GM12878 (cell line): ENCODE measurements at regions not wholly inside any gene's neighbourhood (a gene's known extent, or its start where the extent isn't known, plus 50 kb on each side); places are given as distances from the start of the nearest gene placed in this dataset.

Source experiments
- ATAC-seq: fragments of 200-7000 bp; cut with Tn5 transposase; 3 replicates; pipeline ENCODE4 v1.9.1; 2020; ENCODE audit warnings: mild to moderate bottlenecking, moderate library complexity
- BruUV-seq: library from RNA; stranded (reverse); fragments of 400-500 nt; replicated peaks from 2 replicates; lab custom pipeline; 2021; lab: Mats Ljungman, UMichigan
- CTCF ChIA-PET: fragments of 300-600 bp; sonication (Branson Sonifier 250); formaldehyde crosslinking; extraction: SDS; loops from one replicate; lab custom pipeline; 2021; ENCODE audit warnings: inconsistent platforms; lab: Yijun Ruan, JAX
- POLR2A ChIA-PET: fragments of 350-600 bp; formaldehyde crosslinking; extraction: SDS; loops from one replicate; lab custom pipeline; 2021; ENCODE audit warnings: inconsistent platforms; lab: Charles Lee
- RAD21 ChIA-PET: fragments of 300-600 bp; sonication (Branson Sonifier 250); formaldehyde crosslinking; loops from one replicate; lab custom pipeline; 2023; ENCODE audit warnings: antibody characterized with exemption; ENCODE audit not compliant: unreplicated experiment; lab: Charles Lee
- SMC1A ChIA-PET: fragments of 300-600 bp; sonication (Branson Sonifier 250); formaldehyde crosslinking; loops from one replicate; lab custom pipeline; 2023; ENCODE audit not compliant: unreplicated experiment, uncharacterized antibody; lab: Charles Lee
- DNase-seq: peaks from one replicate; pipeline ENCODE4 v3.0.0-alpha.2; 2011; ENCODE audit warnings: low read depth, low spot score
- FAIRE-seq: peaks from 3 replicates; lab custom pipeline; 2011; peaks lifted over from hg19 to GRCh38; lab: Jason Lieb, UNC
- H2AFZ ChIP-seq: 2 replicates; pipeline ENCODE4 v1.6.0; 2011; ENCODE audit warnings: low read depth, low read length, control low read depth; ENCODE audit not compliant: control insufficient read depth
- H3K27ac ChIP-seq: 2 replicates; pipeline ENCODE4 v1.5.1; 2011; ENCODE audit warnings: control low read depth; ENCODE audit not compliant: control insufficient read depth, insufficient read depth
- H3K27me3 ChIP-seq, 2 experiments: replicated peaks in 1 of 2; 2 replicates each; pipeline versions ENCODE4 v1.6.0 to v1.6.1; 2011; ENCODE audit warnings: low read length in 1 of 2; ENCODE audit not compliant: control insufficient read depth in 2 of 2, insufficient read depth in 2 of 2
- H3K36me3 ChIP-seq, 2 experiments: 2 replicates each; pipeline ENCODE4 v1.5.1; 2011; ENCODE audit warnings: low read length in 1 of 2; ENCODE audit not compliant: control insufficient read depth in 2 of 2, insufficient read depth in 2 of 2
- H3K4me1 ChIP-seq: 2 replicates; pipeline ENCODE4 v1.6.1; 2011; ENCODE audit warnings: mild to moderate bottlenecking, low read length, moderate library complexity, mixed read lengths; ENCODE audit not compliant: control insufficient read depth, insufficient read depth
- H3K4me2 ChIP-seq: 2 replicates; pipeline ENCODE4 v1.6.0; 2011; ENCODE audit warnings: control low read depth; ENCODE audit not compliant: control insufficient read depth, insufficient read depth
- H3K4me3 ChIP-seq: fragments of 200-600 bp; sonication (generic); 2 replicates; pipeline ENCODE4 v1.5.1; 2016
- H3K79me2 ChIP-seq: 2 replicates; pipeline ENCODE4 v1.6.0; 2011; ENCODE audit warnings: low read length; ENCODE audit not compliant: control insufficient read depth, insufficient read depth
- H3K9ac ChIP-seq: 2 replicates; pipeline ENCODE4 v1.8.0; 2011; ENCODE audit warnings: low read length, control low read depth, mixed read lengths; ENCODE audit not compliant: control insufficient read depth, insufficient read depth
- H3K9me3 ChIP-seq: replicated peaks from 3 replicates; pipeline ENCODE4 v1.5.1; 2011; ENCODE audit warnings: mild to moderate bottlenecking, low read length; ENCODE audit not compliant: control insufficient read depth, insufficient read depth
- H4K20me1 ChIP-seq: 2 replicates; pipeline ENCODE4 v1.6.0; 2011; ENCODE audit not compliant: control insufficient read depth, insufficient read depth
- BCL11A ChIP-seq: IDR thresholded peaks from 2 replicates; pipeline ENCODE4 v1.6.1; 2011; ENCODE audit warnings: low read depth, low read length
- CEBPZ ChIP-seq: fragments of 150-350 bp; IDR thresholded peaks from 2 replicates; pipeline ENCODE4 v1.6.1; 2016; ENCODE audit warnings: low read depth, low read length
- CREB1 ChIP-seq: IDR thresholded peaks from 2 replicates; pipeline ENCODE4 v1.6.1; 2012; ENCODE audit warnings: low read depth, mild to moderate bottlenecking, inconsistent platforms
- E4F1 ChIP-seq: fragments of 450-650 bp; IDR thresholded peaks from 2 replicates; pipeline ENCODE4 v1.6.1; 2018; ENCODE audit warnings: borderline replicate concordance, mild to moderate bottlenecking; ENCODE audit not compliant: partially characterized antibody
- EZH2 ChIP-seq: IDR thresholded peaks from 2 replicates; pipeline ENCODE4 v1.6.1; 2012; ENCODE audit warnings: low read depth, mild to moderate bottlenecking, control low read depth, inconsistent platforms, low read length, borderline replicate concordance; ENCODE audit not compliant: control insufficient read depth
- HDAC2 ChIP-seq: fragments of 200-600 bp; sonication (generic); IDR thresholded peaks from 2 replicates; pipeline ENCODE4 v1.6.1; 2017
- JUNB ChIP-seq: IDR thresholded peaks from 2 replicates; pipeline ENCODE4 v1.6.1; 2016; ENCODE audit warnings: antibody characterized with exemption, mild to moderate bottlenecking
- MEF2B ChIP-seq: fragments of 450-650 bp; IDR thresholded peaks from 2 replicates; pipeline ENCODE4 v1.6.1; 2018; ENCODE audit warnings: mild to moderate bottlenecking, moderate library complexity; ENCODE audit not compliant: partially characterized antibody, poor library complexity, severe bottlenecking
- NFYA ChIP-seq: IDR thresholded peaks from 2 replicates; pipeline ENCODE4 v1.6.1; 2011; ENCODE audit warnings: low read depth, mild to moderate bottlenecking, low read length, improper control_type of control experiment, borderline replicate concordance
- SIX5 ChIP-seq: IDR thresholded peaks from 2 replicates; pipeline ENCODE4 v1.6.1; 2011; ENCODE audit warnings: mild to moderate bottlenecking, low read depth, low read length, moderate library complexity; ENCODE audit not compliant: severe bottlenecking
- TCF3 ChIP-seq: IDR thresholded peaks from 2 replicates; pipeline ENCODE4 v1.6.1; 2012; ENCODE audit warnings: low read depth, mild to moderate bottlenecking, low read length, borderline replicate concordance; ENCODE audit not compliant: insufficient read depth
- WGBS: methylation state at CpG from one replicate; pipeline ENCODE4 v1.1.6; 2016; ENCODE audit warnings: low lambda C conversion rate; ENCODE audit not compliant: insufficient replicate concordance, insufficient coverage; ENCODE audit errors: missing lambda C conversion rate; 5-methylcytosine and 5-hydroxymethylcytosine counted together
- in situ Hi-C: fragments of 300-500 bp; cut with MboI; formaldehyde crosslinking; loops from 9 replicates; pipeline ENCODE4 v1.14.3; 2018; ENCODE audit warnings: mixed read lengths
- intact Hi-C: fragments of 100-400 bp; cut with micrococcal nuclease; formaldehyde crosslinking; loops from one replicate; pipeline ENCODE4 v1.14.2; 2022; ENCODE audit not compliant: unreplicated experiment
- TF ChIP-seq, protein P1 (sequence below): IDR thresholded peaks from 2 replicates; pipeline ENCODE4 v1.6.1; 2012; ENCODE audit warnings: low read depth, low read length, improper control_type of control experiment
- TF ChIP-seq, protein P2 (sequence below): fragments of 450-650 bp; formaldehyde crosslinking; IDR thresholded peaks from 2 replicates; pipeline ENCODE4 v1.5.0; 2022; ENCODE audit warnings: mild to moderate bottlenecking, missing genetic modification characterization

- TF ChIP-seq EZH2 (no peak), E4F1 (no peak), NFYA (no peak), TCF3 (no peak)
These were observed 497.3 kb downstream of the MIAT start (continued) for GRCh38 chr22:27154717-27155116.

DNA sequence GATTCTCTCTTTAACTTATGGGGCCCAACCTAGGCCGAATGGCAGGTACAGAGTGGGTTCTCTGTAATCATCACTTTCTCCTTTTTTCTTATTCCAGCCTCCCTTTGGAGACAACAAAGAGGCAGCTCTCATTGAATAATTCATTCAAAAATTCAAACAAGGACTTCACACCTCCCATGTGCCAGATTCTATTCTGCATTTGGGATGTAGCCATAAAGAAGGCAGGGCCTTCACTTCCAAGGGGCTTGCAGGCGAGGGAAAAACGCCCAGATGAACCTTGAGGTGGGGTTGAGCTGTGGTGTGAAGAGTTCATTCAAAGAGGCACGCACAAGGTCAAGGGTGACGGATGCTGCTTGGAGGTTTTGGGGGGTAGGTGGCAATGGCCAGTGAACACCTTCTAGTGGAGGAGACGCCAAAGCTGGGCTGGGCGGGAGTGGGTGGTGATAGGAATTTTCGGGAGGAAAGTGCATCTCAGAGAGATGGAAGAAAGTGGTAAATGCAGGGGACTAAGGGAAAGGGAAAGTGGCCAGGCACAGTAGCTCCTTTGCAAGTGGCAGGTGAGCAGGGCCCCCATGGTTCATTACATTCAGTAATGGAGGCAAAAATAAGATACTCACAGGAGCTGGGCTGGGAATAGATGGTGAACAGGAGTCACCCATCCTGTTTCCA is 499.6 kb downstream of the MIAT start:
- ChIA-PET POLR2A (no interaction called here), RAD21 (no interaction called here), CTCF (no interaction called here), SMC1A (no interaction called here)
- no peak overlapping the region for H3K27ac ChIP-seq
- H3K4me3 ChIP-seq = no peak overlapping the region
- H3K36me3 ChIP-seq = no peaks in the 10 kb centered on the region
- intact Hi-C loops = no loop called here
- no peak overlapping the region for H3K9ac ChIP-seq
- WGBS = 13% methylated on average over 8 of the region's 8 CpGs
- DNase-seq (no peak), FAIRE-seq (no peak), ATAC-seq (no peak)
- H3K27me3 ChIP-seq = no peaks in the 10 kb centered on the region; a peak in 1 of 4 replicates
- no peak overlapping the region for H2AFZ ChIP-seq
- in situ Hi-C loops = no loop called here
- no peak overlapping the region for H3K4me2 ChIP-seq
- no peaks in the 10 kb centered on the region for H4K20me1 ChIP-seq
- no peaks in the 10 kb centered on the region for H3K4me1 ChIP-seq
- H3K9me3 ChIP-seq = no peaks in the 10 kb centered on the region; the same call in 2 of the 3 replicates
- H3K79me2 ChIP-seq = no peaks in the 10 kb centered on the region
- BruUV-seq = no TSS peak
- TF ChIP-seq JUNB = no peak
- no peak for TF ChIP-seq HDAC2
- TF ChIP-seq CEBPZ = no peak
- no peak for TF ChIP-seq SIX5
- TF ChIP-seq, protein P1, sequence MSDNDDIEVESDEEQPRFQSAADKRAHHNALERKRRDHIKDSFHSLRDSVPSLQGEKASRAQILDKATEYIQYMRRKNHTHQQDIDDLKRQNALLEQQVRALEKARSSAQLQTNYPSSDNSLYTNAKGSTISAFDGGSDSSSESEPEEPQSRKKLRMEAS = no peak
- no peak for TF ChIP-seq BCL11A
- TF ChIP-seq CREB1 = no peak
- TF ChIP-seq, protein P2, sequence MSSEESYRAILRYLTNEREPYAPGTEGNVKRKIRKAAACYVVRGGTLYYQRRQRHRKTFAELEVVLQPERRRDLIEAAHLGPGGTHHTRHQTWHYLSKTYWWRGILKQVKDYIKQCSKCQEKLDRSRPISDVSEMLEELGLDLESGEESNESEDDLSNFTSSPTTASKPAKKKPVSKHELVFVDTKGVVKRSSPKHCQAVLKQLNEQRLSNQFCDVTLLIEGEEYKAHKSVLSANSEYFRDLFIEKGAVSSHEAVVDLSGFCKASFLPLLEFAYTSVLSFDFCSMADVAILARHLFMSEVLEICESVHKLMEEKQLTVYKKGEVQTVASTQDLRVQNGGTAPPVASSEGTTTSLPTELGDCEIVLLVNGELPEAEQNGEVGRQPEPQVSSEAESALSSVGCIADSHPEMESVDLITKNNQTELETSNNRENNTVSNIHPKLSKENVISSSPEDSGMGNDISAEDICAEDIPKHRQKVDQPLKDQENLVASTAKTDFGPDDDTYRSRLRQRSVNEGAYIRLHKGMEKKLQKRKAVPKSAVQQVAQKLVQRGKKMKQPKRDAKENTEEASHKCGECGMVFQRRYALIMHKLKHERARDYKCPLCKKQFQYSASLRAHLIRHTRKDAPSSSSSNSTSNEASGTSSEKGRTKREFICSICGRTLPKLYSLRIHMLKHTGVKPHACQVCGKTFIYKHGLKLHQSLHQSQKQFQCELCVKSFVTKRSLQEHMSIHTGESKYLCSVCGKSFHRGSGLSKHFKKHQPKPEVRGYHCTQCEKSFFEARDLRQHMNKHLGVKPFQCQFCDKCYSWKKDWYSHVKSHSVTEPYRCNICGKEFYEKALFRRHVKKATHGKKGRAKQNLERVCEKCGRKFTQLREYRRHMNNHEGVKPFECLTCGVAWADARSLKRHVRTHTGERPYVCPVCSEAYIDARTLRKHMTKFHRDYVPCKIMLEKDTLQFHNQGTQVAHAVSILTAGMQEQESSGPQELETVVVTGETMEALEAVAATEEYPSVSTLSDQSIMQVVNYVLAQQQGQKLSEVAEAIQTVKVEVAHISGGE = no peak
- no peak for TF ChIP-seq MEF2B
